Fibroblast of lung (primary cell): ENCODE measurements at regions not wholly inside any gene's neighbourhood (a gene's known extent, or its start where the extent isn't known, plus 50 kb on each side); places are given as distances from the start of the nearest gene placed in this dataset.

Source experiments
- DNase-seq, 2 donors: peaks; one replicate each; pipeline versions ENCODE4 v3.0.0 to v3.0.0-alpha.2; 2010; ENCODE audit warnings: low read depth in 2 of 2
- H2AFZ ChIP-seq: 2 replicates; pipeline ENCODE4 v1.5.1; 2012; ENCODE audit warnings: low read length, control low read depth, inconsistent platforms
- H3K27ac ChIP-seq: 2 replicates; pipeline ENCODE4 v1.5.1; 2011; ENCODE audit warnings: low read length, control low read depth; ENCODE audit not compliant: insufficient read depth
- H3K27me3 ChIP-seq: 2 replicates; pipeline ENCODE4 v1.5.1; 2011; ENCODE audit warnings: mild to moderate bottlenecking, low read length; ENCODE audit not compliant: control insufficient read depth, insufficient read depth
- H3K36me3 ChIP-seq: 2 replicates; pipeline ENCODE4 v1.5.1; 2011; ENCODE audit warnings: low read length; ENCODE audit not compliant: control insufficient read depth, insufficient read depth
- H3K4me1 ChIP-seq: 2 replicates; pipeline ENCODE4 v1.5.1; 2011; ENCODE audit warnings: low read length; ENCODE audit not compliant: control insufficient read depth, insufficient read depth; ENCODE audit errors: extremely low read depth
- H3K4me2 ChIP-seq: 2 replicates; pipeline ENCODE4 v1.5.1; 2011; ENCODE audit warnings: low read length, control low read depth; ENCODE audit not compliant: insufficient read depth; ENCODE audit errors: extremely low read depth
- H3K4me3 ChIP-seq, 4 experiments: fragments of 200-600 bp in 1 of 4; sonication (generic) in 1 of 4; replicated peaks in 1 of 4; 2 replicates each; pipeline ENCODE4 v1.5.1; 2011 to 2016; ENCODE audit warnings: low read length in 4 of 4, low read depth in 3 of 4, mild to moderate bottlenecking in 3 of 4, control low read depth in 2 of 4, inconsistent platforms in 1 of 4, mixed read lengths in 1 of 4; ENCODE audit not compliant: insufficient read depth in 1 of 4; ENCODE audit errors: control extremely low read depth in 1 of 4
- H3K79me2 ChIP-seq: 2 replicates; pipeline ENCODE4 v1.5.1; 2012; ENCODE audit warnings: mild to moderate bottlenecking, low read length, inconsistent platforms; ENCODE audit not compliant: control insufficient read depth, insufficient read depth
- H3K9ac ChIP-seq: 2 replicates; pipeline ENCODE4 v1.5.1; 2011; ENCODE audit warnings: mild to moderate bottlenecking, low read length, control low read depth; ENCODE audit not compliant: insufficient read depth
- H3K9me3 ChIP-seq: 2 replicates; pipeline ENCODE4 v1.5.1; 2012; ENCODE audit warnings: low read depth, low read length; ENCODE audit not compliant: control insufficient read depth, insufficient read depth
- H4K20me1 ChIP-seq: 2 replicates; pipeline ENCODE4 v1.5.1; 2011; ENCODE audit warnings: low read length; ENCODE audit not compliant: control insufficient read depth, insufficient read depth; ENCODE audit errors: extremely low read depth
- CTCF ChIP-seq, 2 donors: IDR thresholded peaks in 1 of 2; conservative IDR thresholded peaks in 1 of 2; 1 replicate in 1 of 2; 2 replicates in 1 of 2; pipeline ENCODE4 v1.5.1; 2011 to 2012; ENCODE audit warnings: low read length in 2 of 2, control low read depth in 1 of 2, inconsistent platforms in 1 of 2, low read depth in 1 of 2, mild to moderate bottlenecking in 1 of 2
- EZH2 ChIP-seq: IDR thresholded peaks from 2 replicates; pipeline ENCODE4 v1.5.1; 2012; ENCODE audit warnings: low read length, control low read depth, mild to moderate bottlenecking; ENCODE audit errors: missing control alignments

DNA sequence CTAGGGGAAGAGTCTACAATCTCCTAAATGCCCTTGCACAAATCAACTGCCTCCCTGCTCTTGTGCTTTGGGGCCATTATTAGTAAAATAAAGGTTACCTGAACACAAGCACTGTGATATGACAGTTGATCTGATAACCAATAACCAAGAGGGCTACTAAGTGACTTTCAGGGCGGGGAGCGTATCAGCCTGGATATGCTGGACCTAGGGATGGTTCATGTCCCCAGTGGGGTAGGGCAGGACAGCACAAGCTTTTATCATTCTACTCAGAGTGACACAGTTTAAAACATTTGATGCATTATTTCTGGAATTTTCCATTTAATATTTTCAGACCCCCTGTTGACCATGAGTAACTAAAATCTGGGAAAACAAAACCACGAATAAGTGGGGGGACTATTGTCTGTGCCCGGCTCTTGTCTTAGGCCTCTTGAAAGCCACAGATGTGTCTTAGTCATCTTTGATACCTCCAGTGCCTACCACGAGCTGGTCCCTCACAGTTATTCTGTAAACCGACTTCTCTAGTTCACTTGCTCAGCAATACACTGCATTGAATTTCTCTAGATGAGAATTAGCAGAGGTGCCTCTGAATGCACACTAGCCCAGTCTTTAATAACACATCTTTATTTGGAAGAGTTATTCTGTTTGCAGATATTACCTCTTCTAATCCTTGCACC, 94.6 kb upstream of the DHX40 start:
- Histone ChIP-seq H3K79me2 (no peaks in the 10 kb centered on the region), H3K9ac (no peak overlapping the region), H4K20me1 (no peaks in the 10 kb centered on the region), H3K4me2 (no peak overlapping the region), H3K27me3 (no peaks in the 10 kb centered on the region), H2AFZ (no peak overlapping the region), H3K4me3 (no peak overlapping the region), H3K27ac (no peak overlapping the region), H3K9me3 (no peaks in the 10 kb centered on the region), H3K4me1 (no peaks in the 10 kb centered on the region), H3K36me3 (no peaks in the 10 kb centered on the region)
- no peak for DNase-seq
- TF ChIP-seq EZH2 = no peak
- no peak for TF ChIP-seq CTCF (conservative IDR thresholded peaks at IDR 0.05 in 1 of 2, IDR thresholded peaks at IDR 0.05 in 1 of 2; ENCODE audit: low read depth in 1 of 2, low read length in 2 of 2)

DNA sequence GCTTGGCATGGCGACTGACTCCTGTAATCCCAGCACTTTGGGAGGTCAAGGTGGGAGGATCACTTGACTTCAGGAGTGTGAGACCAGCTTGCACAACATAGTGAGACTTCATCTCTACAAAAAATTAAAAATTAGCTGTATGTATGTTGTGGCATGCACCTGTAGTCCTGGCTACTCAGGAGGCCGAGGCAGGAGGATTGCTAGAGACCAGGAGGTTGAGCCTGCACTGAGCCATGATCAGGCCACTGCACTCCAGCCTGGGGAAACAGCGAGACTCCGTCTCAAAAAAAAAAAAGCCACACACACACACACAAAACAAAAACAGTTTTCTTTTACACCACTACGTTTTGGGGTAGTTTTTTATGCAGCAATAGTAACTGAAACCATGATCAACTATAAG, 89.0 kb upstream of the DHX40 start:
- Histone ChIP-seq H3K79me2 (no peaks in the 10 kb centered on the region), H3K9ac (no peak overlapping the region), H3K36me3 (no peaks in the 10 kb centered on the region), H2AFZ (no peak overlapping the region), H3K9me3 (no peaks in the 10 kb centered on the region), H4K20me1 (no peaks in the 10 kb centered on the region), H3K4me2 (no peak overlapping the region), H3K4me3 (no peak overlapping the region), H3K27me3 (peaks cover 3% of the 10 kb centered on the region), H3K4me1 (no peaks in the 10 kb centered on the region), H3K27ac (no peak overlapping the region)
- no peak for TF ChIP-seq EZH2
- TF ChIP-seq CTCF (conservative IDR thresholded peaks at IDR 0.05 in 1 of 2, IDR thresholded peaks at IDR 0.05 in 1 of 2; ENCODE audit: low read depth in 1 of 2, low read length in 2 of 2) = no peak
- no peak for DNase-seq

DNA sequence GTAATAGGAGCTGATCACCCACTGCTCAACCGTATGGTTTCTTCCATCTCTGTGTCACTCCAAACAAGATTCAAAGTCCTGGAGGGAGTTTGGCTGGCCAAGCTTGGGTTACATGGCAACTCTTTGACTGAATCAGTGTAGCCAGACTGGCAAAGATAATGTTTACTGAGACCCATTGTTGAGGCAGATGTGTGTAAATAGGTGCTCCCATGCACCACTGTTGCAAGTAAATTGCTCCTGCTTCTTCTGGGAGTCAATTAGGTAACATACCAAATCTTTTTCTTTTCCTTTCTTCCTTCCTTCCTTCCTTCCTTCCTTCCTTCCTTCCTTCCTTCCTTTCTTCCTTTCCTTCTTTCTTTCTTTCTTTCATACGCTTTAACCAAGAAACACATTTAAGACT, 86.3 kb upstream of the DHX40 start:
- no peak overlapping the region for H3K4me3 ChIP-seq
- H3K27me3 ChIP-seq = peaks cover 3% of the 10 kb centered on the region
- no peaks in the 10 kb centered on the region for H3K9me3 ChIP-seq
- H4K20me1 ChIP-seq = no peaks in the 10 kb centered on the region
- H3K27ac ChIP-seq = no peak overlapping the region
- no peak for TF ChIP-seq CTCF (conservative IDR thresholded peaks at IDR 0.05 in 1 of 2, IDR thresholded peaks at IDR 0.05 in 1 of 2; ENCODE audit: low read depth in 1 of 2, low read length in 2 of 2)
- no peak for TF ChIP-seq EZH2
- H2AFZ ChIP-seq = no peak overlapping the region
- no peaks in the 10 kb centered on the region for H3K4me1 ChIP-seq
- DNase-seq = no peak
- no peaks in the 10 kb centered on the region for H3K36me3 ChIP-seq
- H3K4me2 ChIP-seq = no peak overlapping the region
- no peak overlapping the region for H3K9ac ChIP-seq
- H3K79me2 ChIP-seq = no peaks in the 10 kb centered on the region
